ENCODE measurements at regions not wholly inside any gene's neighbourhood (a gene's known extent, or its start where the extent isn't known, plus 50 kb on each side); places are given as distances from the start of the nearest gene placed in this dataset.

DNA sequence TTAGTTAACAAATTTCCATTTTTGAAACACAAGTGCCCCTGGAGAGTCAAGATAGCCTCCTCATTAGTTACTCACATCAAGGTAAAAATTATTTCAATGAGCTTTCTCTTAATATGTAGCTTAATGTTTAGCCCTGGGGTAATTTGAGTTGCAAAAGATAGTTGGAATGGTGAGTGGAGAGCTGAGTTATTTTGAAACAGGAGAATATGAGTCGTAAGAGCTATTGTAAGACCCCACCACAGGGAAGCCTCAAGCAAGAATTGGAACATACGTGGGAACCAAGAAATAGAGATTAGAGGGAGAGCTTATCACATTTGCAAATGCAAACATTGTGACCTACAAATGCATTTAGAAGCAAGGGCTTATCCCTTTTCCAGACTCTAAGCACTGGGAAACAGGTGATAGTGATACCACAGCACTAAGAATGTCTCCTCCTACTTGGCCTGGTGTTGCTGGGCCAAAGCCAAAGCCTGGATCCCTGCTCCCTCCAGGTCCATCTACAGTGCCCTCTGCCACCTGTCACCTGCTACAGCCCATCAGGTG lies 635.1 kb downstream of the PTPRC start (continued):
- no peak for TF ChIP-seq ZNF592 (IDR thresholded peaks at IDR 0.05)
- TF ChIP-seq E4F1 (IDR thresholded peaks at IDR 0.05; ENCODE audit: borderline replicate concordance, partially characterized antibody): no peak
- no peak for TF ChIP-seq SMAD1 (IDR thresholded peaks at IDR 0.05; ENCODE audit: low read depth, partially characterized antibody)
- TF ChIP-seq SREBF2 (IDR thresholded peaks at IDR 0.05; ENCODE audit: low read length): no peak
- TF ChIP-seq, protein P1, sequence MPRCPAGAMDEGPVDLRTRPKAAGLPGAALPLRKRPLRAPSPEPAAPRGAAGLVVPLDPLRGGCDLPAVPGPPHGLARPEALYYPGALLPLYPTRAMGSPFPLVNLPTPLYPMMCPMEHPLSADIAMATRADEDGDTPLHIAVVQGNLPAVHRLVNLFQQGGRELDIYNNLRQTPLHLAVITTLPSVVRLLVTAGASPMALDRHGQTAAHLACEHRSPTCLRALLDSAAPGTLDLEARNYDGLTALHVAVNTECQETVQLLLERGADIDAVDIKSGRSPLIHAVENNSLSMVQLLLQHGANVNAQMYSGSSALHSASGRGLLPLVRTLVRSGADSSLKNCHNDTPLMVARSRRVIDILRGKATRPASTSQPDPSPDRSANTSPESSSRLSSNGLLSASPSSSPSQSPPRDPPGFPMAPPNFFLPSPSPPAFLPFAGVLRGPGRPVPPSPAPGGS (IDR thresholded peaks at IDR 0.05; ENCODE audit: borderline replicate concordance, insufficient read depth, low read depth, low read length, poor library complexity, severe bottlenecking): peak; percentile 52
- TF ChIP-seq ATF2 (IDR thresholded peaks at IDR 0.05; ENCODE audit: low read length): peak; percentile 38; the same call in 1 of the 2 replicates
- no peak for TF ChIP-seq NFYA (IDR thresholded peaks at IDR 0.05; ENCODE audit: borderline replicate concordance, low read depth, low read length)
- no peak for TF ChIP-seq CBFB (IDR thresholded peaks at IDR 0.05; ENCODE audit: low read depth)
- TF ChIP-seq MAX (IDR thresholded peaks at IDR 0.05; ENCODE audit: low read depth, low read length): no peak
- no peak for TF ChIP-seq KAT2A (conservative IDR thresholded peaks at IDR 0.05; ENCODE audit: control insufficient read depth, low read depth, low read length)
- TF ChIP-seq ATF7 (IDR thresholded peaks at IDR 0.05; ENCODE audit: low read depth): no peak; the same call in 1 of the 2 replicates
- TF ChIP-seq, protein P2, sequence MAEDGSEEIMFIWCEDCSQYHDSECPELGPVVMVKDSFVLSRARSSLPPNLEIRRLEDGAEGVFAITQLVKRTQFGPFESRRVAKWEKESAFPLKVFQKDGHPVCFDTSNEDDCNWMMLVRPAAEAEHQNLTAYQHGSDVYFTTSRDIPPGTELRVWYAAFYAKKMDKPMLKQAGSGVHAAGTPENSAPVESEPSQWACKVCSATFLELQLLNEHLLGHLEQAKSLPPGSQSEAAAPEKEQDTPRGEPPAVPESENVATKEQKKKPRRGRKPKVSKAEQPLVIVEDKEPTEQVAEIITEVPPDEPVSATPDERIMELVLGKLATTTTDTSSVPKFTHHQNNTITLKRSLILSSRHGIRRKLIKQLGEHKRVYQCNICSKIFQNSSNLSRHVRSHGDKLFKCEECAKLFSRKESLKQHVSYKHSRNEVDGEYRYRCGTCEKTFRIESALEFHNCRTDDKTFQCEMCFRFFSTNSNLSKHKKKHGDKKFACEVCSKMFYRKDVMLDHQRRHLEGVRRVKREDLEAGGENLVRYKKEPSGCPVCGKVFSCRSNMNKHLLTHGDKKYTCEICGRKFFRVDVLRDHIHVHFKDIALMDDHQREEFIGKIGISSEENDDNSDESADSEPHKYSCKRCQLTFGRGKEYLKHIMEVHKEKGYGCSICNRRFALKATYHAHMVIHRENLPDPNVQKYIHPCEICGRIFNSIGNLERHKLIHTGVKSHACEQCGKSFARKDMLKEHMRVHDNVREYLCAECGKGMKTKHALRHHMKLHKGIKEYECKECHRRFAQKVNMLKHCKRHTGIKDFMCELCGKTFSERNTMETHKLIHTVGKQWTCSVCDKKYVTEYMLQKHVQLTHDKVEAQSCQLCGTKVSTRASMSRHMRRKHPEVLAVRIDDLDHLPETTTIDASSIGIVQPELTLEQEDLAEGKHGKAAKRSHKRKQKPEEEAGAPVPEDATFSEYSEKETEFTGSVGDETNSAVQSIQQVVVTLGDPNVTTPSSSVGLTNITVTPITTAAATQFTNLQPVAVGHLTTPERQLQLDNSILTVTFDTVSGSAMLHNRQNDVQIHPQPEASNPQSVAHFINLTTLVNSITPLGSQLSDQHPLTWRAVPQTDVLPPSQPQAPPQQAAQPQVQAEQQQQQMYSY (CRISPR knock-in tag; IDR thresholded peaks at IDR 0.05): no peak
- no peak for TF ChIP-seq FOS (IDR thresholded peaks at IDR 0.05; ENCODE audit: borderline replicate concordance, extremely low read depth, insufficient read length)
- TF ChIP-seq RUNX3 (IDR thresholded peaks at IDR 0.05; ENCODE audit: low read length): peak; percentile 74
- TF ChIP-seq FOXM1 (IDR thresholded peaks at IDR 0.05; ENCODE audit: low read depth, low read length): peak; percentile 55; the same call in 1 of the 2 replicates
- no peak for TF ChIP-seq ZBED1 (IDR thresholded peaks at IDR 0.05; ENCODE audit: borderline replicate concordance)
- TF ChIP-seq MTA3 (IDR thresholded peaks at IDR 0.05; ENCODE audit: borderline replicate concordance, low read length): no peak
